Neuronal stem cell (in vitro differentiated cells): ENCODE measurements at regions not wholly inside any gene's neighbourhood (a gene's known extent, or its start where the extent isn't known, plus 50 kb on each side); places are given as distances from the start of the nearest gene placed in this dataset.

Experiments
- DNase-seq: peaks from one replicate; pipeline ENCODE4 v3.0.0-alpha.2; 2013; ENCODE audit warnings: low spot score
- H2AFZ ChIP-seq: one replicate; pipeline ENCODE4 v1.6.1; 2013; ENCODE audit warnings: mild to moderate bottlenecking, low read length, inconsistent platforms
- H2AK5ac ChIP-seq: 2 replicates; pipeline ENCODE4 v1.6.1; 2013; ENCODE audit warnings: low read depth, mild to moderate bottlenecking, inconsistent platforms, low read length, moderate library complexity, mixed read lengths
- H2BK120ac ChIP-seq: 2 replicates; pipeline ENCODE4 v1.6.1; 2013; ENCODE audit warnings: low read depth, mild to moderate bottlenecking, inconsistent platforms, low read length, moderate library complexity, mixed read lengths
- H2BK12ac ChIP-seq: one replicate; pipeline ENCODE4 v1.6.1; 2013; ENCODE audit warnings: low read length, inconsistent platforms
- H2BK15ac ChIP-seq: 2 replicates; pipeline ENCODE4 v1.6.1; 2013; ENCODE audit warnings: mild to moderate bottlenecking, low read length, inconsistent platforms, mixed read lengths
- H2BK5ac ChIP-seq: one replicate; pipeline ENCODE4 v1.6.1; 2013; ENCODE audit warnings: inconsistent platforms, mild to moderate bottlenecking, low read length, moderate library complexity
- H3K14ac ChIP-seq: one replicate; pipeline ENCODE4 v1.6.1; 2013; ENCODE audit warnings: low read length, inconsistent platforms
- H3K18ac ChIP-seq: 2 replicates; pipeline ENCODE4 v1.6.1; 2013; ENCODE audit warnings: low read length, inconsistent platforms
- H3K23ac ChIP-seq: 2 replicates; pipeline ENCODE4 v1.6.1; 2013; ENCODE audit warnings: low read depth, mild to moderate bottlenecking, mixed read lengths, low read length, inconsistent platforms; ENCODE audit not compliant: poor library complexity
- H3K27ac ChIP-seq: replicated peaks from 3 replicates; pipeline ENCODE4 v1.5.1; 2013; ENCODE audit warnings: low read length, inconsistent platforms
- H3K27me3 ChIP-seq, 3 experiments: 2 replicates each; pipeline ENCODE4 v1.6.1; 2013; ENCODE audit warnings: low read length in 3 of 3, mild to moderate bottlenecking in 2 of 3, inconsistent platforms in 1 of 3, low read depth in 1 of 3, mixed read lengths in 1 of 3, moderate library complexity in 1 of 3; ENCODE audit not compliant: control insufficient read depth in 3 of 3, insufficient read depth in 3 of 3
- H3K36me3 ChIP-seq, 2 donors: replicated peaks in 1 of 2; 2 replicates each; pipeline ENCODE4 v1.6.1; 2013; ENCODE audit warnings: low read length in 2 of 2; ENCODE audit not compliant: control insufficient read depth in 2 of 2, insufficient read depth in 2 of 2
- H3K4ac ChIP-seq: 2 replicates; pipeline ENCODE4 v1.6.1; 2013; ENCODE audit warnings: inconsistent platforms, mild to moderate bottlenecking, low read length, moderate library complexity
- H3K4me1 ChIP-seq, 2 donors: 1 replicate in 1 of 2; 2 replicates in 1 of 2; pipeline ENCODE4 v1.6.1; 2013; ENCODE audit warnings: low read length in 2 of 2, low read depth in 1 of 2; ENCODE audit not compliant: control insufficient read depth in 2 of 2, insufficient read depth in 1 of 2
- H3K4me2 ChIP-seq: one replicate; pipeline ENCODE4 v1.6.1; 2013; ENCODE audit warnings: mild to moderate bottlenecking, low read length, inconsistent platforms; ENCODE audit not compliant: insufficient read depth, poor library complexity, severe bottlenecking
- H3K4me3 ChIP-seq, 2 donors: 2 replicates each; pipeline ENCODE4 v1.5.1; 2013; ENCODE audit warnings: low read length in 2 of 2, mild to moderate bottlenecking in 2 of 2, inconsistent platforms in 1 of 2, moderate library complexity in 1 of 2
- H3K79me1 ChIP-seq: one replicate; pipeline ENCODE4 v1.6.1; 2013; ENCODE audit warnings: low read depth, mild to moderate bottlenecking, inconsistent platforms, low read length, moderate library complexity
- H3K9ac ChIP-seq: one replicate; pipeline ENCODE4 v1.6.1; 2013; ENCODE audit warnings: mild to moderate bottlenecking, low read depth, low read length, inconsistent platforms; ENCODE audit not compliant: poor library complexity
- H3K9me3 ChIP-seq, 2 donors: replicated peaks in 1 of 2; 2 replicates each; pipeline versions ENCODE3 to v1.6.1; 2013; ENCODE audit warnings: low read length in 2 of 2, mild to moderate bottlenecking in 2 of 2, inconsistent platforms in 1 of 2, low read depth in 1 of 2, mixed read lengths in 1 of 2, moderate library complexity in 1 of 2; ENCODE audit not compliant: control insufficient read depth in 2 of 2, insufficient read depth in 1 of 2
- H4K8ac ChIP-seq: one replicate; pipeline ENCODE4 v1.6.1; 2013; ENCODE audit warnings: low read depth, mild to moderate bottlenecking, inconsistent platforms, low read length, moderate library complexity
- H4K91ac ChIP-seq: one replicate; pipeline ENCODE4 v1.6.1; 2013; ENCODE audit warnings: low read length, low read depth, mild to moderate bottlenecking, inconsistent platforms; ENCODE audit not compliant: poor library complexity
- WGBS, 2 donors: extraction: QIAGEN DNeasy Blood & Tissue Kit; methylation state at CpG; one replicate each; pipeline ENCODE4 v1.1.7; 2013; ENCODE audit warnings: missing lambda C conversion rate in 2 of 2, mixed read lengths in 1 of 2; ENCODE audit not compliant: insufficient read length in 2 of 2, insufficient replicate concordance in 1 of 2; ENCODE audit errors: extremely low coverage in 2 of 2; 5-methylcytosine and 5-hydroxymethylcytosine counted together

DNA sequence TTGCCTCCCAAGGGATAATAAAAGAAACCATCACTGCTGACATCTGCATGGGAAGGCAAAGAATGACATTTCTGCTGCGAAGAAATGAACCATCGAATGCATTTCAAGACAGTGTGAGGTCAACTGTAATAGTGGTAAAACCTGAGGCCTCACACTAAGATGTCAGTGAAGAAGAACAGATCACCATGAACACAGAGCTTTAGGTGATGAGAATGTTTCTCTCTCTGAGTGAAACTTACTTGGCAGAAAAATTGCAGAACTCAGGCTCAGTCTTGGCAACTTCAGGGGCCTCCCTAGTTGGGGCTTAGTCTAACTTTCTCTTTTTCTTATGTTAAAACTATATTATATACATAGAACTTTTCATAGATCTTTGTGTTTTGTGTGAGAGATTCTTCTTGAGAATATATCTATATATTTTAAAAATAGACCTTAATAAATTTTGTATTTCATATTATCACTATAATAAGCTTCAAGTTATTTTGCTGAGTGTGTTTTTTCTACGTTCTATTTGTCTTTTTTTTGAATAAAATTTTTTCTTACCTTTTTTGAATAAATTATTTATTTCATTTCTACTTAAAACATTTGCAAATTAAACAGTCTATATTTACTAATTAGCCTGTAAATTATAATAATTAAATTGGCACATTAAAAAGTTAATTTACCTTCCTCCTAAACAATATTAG lies 427.5 kb upstream of the TRIB2 start:
- H3K4me3 ChIP-seq: no peak overlapping the region
- no peak overlapping the region for H3K14ac ChIP-seq
- no peaks in the 10 kb centered on the region for H3K36me3 ChIP-seq
- no peak overlapping the region for H3K9ac ChIP-seq
- H2BK120ac ChIP-seq: no peak overlapping the region
- no peak overlapping the region for H2BK5ac ChIP-seq
- DNase-seq: no peak
- H4K8ac ChIP-seq: no peak overlapping the region
- H3K4ac ChIP-seq: no peak overlapping the region
- WGBS, 2 donors: no CpG with 5 or more reads among the region's 3 CpGs
- H2AK5ac ChIP-seq: no peak overlapping the region
- peaks cover 0 to 3% of the 10 kb centered on the region in 2 donors for H3K9me3 ChIP-seq
- H4K91ac ChIP-seq: no peak overlapping the region
- H2BK12ac ChIP-seq: no peak overlapping the region
- no peak overlapping the region for H3K23ac ChIP-seq
- peak overlapping the region; percentile 2 for H2AFZ ChIP-seq
- H3K4me2 ChIP-seq: no peak overlapping the region
- H3K18ac ChIP-seq: no peak overlapping the region
- no peaks in the 10 kb centered on the region for H3K79me1 ChIP-seq
- no peak overlapping the region for H3K27ac ChIP-seq
- H2BK15ac ChIP-seq: no peak overlapping the region
- no peaks in the 10 kb centered on the region for H3K27me3 ChIP-seq
- no peaks in the 10 kb centered on the region for H3K4me1 ChIP-seq

DNA sequence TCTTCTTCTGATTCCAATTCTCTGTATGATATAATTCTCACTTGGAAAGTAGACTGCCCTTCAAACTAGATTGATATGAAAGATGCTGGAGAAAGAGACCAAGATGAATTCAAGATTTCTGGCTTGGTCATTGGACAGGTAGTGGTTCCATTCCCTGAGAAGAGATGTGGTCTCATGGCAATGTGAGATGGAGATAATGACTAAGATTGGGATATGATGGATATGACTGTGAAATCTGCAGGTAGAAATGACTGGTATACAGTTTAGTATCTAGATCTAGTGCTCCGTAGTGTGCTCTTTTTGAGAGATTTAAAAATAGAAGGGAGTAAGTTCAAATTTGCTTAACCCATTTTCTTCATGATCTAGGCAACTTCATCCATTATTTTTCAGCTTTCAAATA lies 425.4 kb upstream of the TRIB2 start:
- Histone ChIP-seq H3K14ac (no peak overlapping the region), H3K27ac (no peak overlapping the region), H2BK120ac (no peak overlapping the region)

DNA sequence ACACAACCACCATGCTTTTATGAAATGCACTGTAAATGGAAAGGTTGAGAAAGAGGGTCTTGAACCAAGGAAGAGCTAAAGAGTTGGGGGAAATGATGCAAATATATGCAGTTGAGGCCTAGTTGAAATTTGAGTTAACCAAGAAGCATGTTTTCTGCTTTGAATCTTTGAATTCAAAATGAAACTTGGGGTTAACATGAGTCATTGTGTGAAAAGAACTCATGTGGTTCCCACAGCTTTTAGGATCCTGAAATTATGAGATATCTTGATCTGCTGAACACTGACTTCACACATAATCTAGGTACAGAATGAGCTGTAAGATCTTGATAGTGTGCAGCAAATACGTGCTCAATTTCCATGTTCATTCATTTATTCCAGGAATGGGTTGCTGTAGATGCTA lies 422.9 kb upstream of the TRIB2 start:
- no peak overlapping the region for H3K9ac ChIP-seq
- no peak overlapping the region for H3K27ac ChIP-seq
- H4K8ac ChIP-seq: no peak overlapping the region
- no peak overlapping the region for H2BK12ac ChIP-seq
- DNase-seq: no peak
- no peak overlapping the region for H3K4me3 ChIP-seq
- H4K91ac ChIP-seq: no peak overlapping the region
- no peak overlapping the region for H2AFZ ChIP-seq
- H3K23ac ChIP-seq: no peak overlapping the region
- no peaks in the 10 kb centered on the region for H3K79me1 ChIP-seq
- no peak overlapping the region for H3K18ac ChIP-seq
- no peak overlapping the region for H3K14ac ChIP-seq
- no peaks in the 10 kb centered on the region for H3K9me3 ChIP-seq
- no peaks in the 10 kb centered on the region for H3K36me3 ChIP-seq
- no peak overlapping the region for H2BK15ac ChIP-seq
- H3K4me2 ChIP-seq: no peak overlapping the region
- no CpG with 5 or more reads among the region's 1 CpG for WGBS, 2 donors
- H2BK120ac ChIP-seq: no peak overlapping the region
- H2AK5ac ChIP-seq: no peak overlapping the region
- no peak overlapping the region for H3K4ac ChIP-seq
- no peaks in the 10 kb centered on the region for H3K27me3 ChIP-seq
- H2BK5ac ChIP-seq: no peak overlapping the region
- no peaks in the 10 kb centered on the region for H3K4me1 ChIP-seq

More for the DNA sequence above, 425.4 kb upstream of the TRIB2 start:
- H3K18ac ChIP-seq: no peak overlapping the region
- H3K79me1 ChIP-seq: no peaks in the 10 kb centered on the region
- H3K4me1 ChIP-seq: no peaks in the 10 kb centered on the region
- no peak overlapping the region for H4K8ac ChIP-seq
- no peak overlapping the region for H2BK12ac ChIP-seq
- no peak for DNase-seq
- no peak overlapping the region for H3K9ac ChIP-seq
- WGBS, 2 donors: no CpG with 5 or more reads among the region's 1 CpG
- no peak overlapping the region for H3K23ac ChIP-seq
- H3K27me3 ChIP-seq: no peaks in the 10 kb centered on the region
- H3K4me2 ChIP-seq: no peak overlapping the region
- no peak overlapping the region for H2AFZ ChIP-seq
- H2AK5ac ChIP-seq: no peak overlapping the region
- H3K4ac ChIP-seq: no peak overlapping the region
- H4K91ac ChIP-seq: no peak overlapping the region
- H2BK15ac ChIP-seq: no peak overlapping the region
- no peak overlapping the region for H2BK5ac ChIP-seq
- no peaks in the 10 kb centered on the region for H3K9me3 ChIP-seq
- H3K36me3 ChIP-seq: no peaks in the 10 kb centered on the region
- H3K4me3 ChIP-seq: no peak overlapping the region

DNA sequence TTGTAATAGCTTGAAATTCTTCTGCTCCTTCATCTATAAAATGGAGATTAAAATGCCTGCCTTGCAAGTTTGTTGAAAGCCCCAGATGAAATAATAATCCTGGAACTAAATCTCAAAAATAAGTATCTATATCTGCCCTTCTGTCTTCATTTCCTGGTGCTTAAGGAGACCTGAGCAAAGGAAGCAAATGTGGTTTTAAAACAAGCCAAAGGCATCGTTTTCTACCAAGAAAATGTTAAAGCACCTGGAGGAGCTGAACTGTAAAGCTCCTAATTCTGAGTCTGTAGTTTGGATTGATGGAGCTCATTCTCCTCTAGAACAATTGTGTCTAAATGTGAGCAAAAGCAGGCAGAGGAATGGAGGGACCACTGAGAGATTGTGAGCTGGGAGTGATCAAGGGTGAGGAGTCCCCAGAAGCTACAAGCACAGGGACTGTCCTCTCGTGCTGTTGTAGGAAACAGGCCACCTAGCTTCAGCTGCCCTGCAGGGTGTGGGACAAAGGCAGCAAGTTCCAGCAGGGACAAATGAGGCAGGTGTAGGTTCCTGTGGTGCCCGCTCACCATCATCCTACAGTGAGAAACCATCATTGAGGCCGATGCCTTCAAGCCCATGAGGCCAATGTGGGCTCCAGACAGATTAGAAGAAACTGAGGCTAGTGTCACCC lies 420.7 kb upstream of the TRIB2 start:
- Histone ChIP-seq H3K18ac (peak overlapping the region; percentile 46), H2BK15ac (no peak overlapping the region), H3K4ac (no peak overlapping the region), H2BK5ac (no peak overlapping the region), H2BK12ac (no peak overlapping the region), H3K4me1 (peaks cover under 1 to 3% of the 10 kb centered on the region in 2 donors), H3K79me1 (no peaks in the 10 kb centered on the region), H3K14ac (no peak overlapping the region), H2BK120ac (no peak overlapping the region), H2AFZ (no peak overlapping the region), H3K27ac (no peak overlapping the region), H3K4me2 (no peak overlapping the region), H3K4me3 (no peak overlapping the region), H4K8ac (no peak overlapping the region), H3K23ac (no peak overlapping the region), H3K27me3 (no peaks in the 10 kb centered on the region), H3K9me3 (no peaks in the 10 kb centered on the region), H3K36me3 (no peaks in the 10 kb centered on the region), H3K9ac (no peak overlapping the region), H4K91ac (no peak overlapping the region), H2AK5ac (no peak overlapping the region)
- no peak for DNase-seq
- WGBS, 2 donors: no CpG with 5 or more reads among the region's 4 CpGs
